ENCODE measurements at regions not wholly inside any gene's neighbourhood (a gene's known extent, or its start where the extent isn't known, plus 50 kb on each side); places are given as distances from the start of the nearest gene placed in this dataset.

- TF ChIP-seq TAF1 (IDR thresholded peaks at IDR 0.05; ENCODE audit: low read depth, low read length) (no peak), POLR2AphosphoS5 (IDR thresholded peaks at IDR 0.05; ENCODE audit: low read depth, low read length) (no peak), POLR2A (IDR thresholded peaks at IDR 0.05; ENCODE audit: low read depth, low read length) (no peak), SPI1 (IDR thresholded peaks at IDR 0.05; ENCODE audit: low read depth, low read length) (no peak), POU2F2 (IDR thresholded peaks at IDR 0.05; ENCODE audit: low read depth, low read length) (no peak), PAX5 (IDR thresholded peaks at IDR 0.05; ENCODE audit: insufficient read depth, low read length, severe bottlenecking) (no peak)
Observed at GRCh38 chr21:17003258-17003615, 509.6 kb upstream of the CXADR start.
